ENCODE measurements at regions not wholly inside any gene's neighbourhood (a gene's known extent, or its start where the extent isn't known, plus 50 kb on each side); places are given as distances from the start of the nearest gene placed in this dataset.

DNA sequence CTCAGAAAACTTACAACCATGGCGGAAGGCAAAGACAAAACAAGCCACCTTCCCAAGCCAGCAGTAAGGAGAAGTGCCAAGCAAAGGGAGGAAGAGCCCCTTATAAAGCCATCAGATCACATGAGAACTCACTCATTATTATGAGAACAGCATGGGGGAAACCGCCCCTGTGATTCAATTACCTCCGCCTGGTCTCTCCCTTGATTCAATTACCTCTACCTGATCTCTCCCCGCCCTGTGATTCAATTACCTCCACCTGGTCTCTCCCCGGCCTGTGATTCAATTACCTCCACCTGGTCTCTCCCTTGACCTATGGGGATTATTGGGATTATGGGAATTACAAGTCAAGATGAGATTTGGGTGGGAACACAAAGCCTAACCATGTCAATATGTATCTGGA, 467.3 kb upstream of the FTMT start:
- Histone ChIP-seq H3K4me1 (no peaks in the 10 kb centered on the region), H3K9me3 (no peaks in the 10 kb centered on the region), H3K4me3 (ENCODE audit: low read depth, low read length) (no peak overlapping the region), H3K27me3 (no peaks in the 10 kb centered on the region), H3K36me3 (no peaks in the 10 kb centered on the region)
- TF ChIP-seq, protein P1, sequence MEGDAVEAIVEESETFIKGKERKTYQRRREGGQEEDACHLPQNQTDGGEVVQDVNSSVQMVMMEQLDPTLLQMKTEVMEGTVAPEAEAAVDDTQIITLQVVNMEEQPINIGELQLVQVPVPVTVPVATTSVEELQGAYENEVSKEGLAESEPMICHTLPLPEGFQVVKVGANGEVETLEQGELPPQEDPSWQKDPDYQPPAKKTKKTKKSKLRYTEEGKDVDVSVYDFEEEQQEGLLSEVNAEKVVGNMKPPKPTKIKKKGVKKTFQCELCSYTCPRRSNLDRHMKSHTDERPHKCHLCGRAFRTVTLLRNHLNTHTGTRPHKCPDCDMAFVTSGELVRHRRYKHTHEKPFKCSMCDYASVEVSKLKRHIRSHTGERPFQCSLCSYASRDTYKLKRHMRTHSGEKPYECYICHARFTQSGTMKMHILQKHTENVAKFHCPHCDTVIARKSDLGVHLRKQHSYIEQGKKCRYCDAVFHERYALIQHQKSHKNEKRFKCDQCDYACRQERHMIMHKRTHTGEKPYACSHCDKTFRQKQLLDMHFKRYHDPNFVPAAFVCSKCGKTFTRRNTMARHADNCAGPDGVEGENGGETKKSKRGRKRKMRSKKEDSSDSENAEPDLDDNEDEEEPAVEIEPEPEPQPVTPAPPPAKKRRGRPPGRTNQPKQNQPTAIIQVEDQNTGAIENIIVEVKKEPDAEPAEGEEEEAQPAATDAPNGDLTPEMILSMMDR (IDR thresholded peaks at IDR 0.05; ENCODE audit: low read depth, low read length), result no peak
- peak; percentile 45 for DNase-seq

DNA sequence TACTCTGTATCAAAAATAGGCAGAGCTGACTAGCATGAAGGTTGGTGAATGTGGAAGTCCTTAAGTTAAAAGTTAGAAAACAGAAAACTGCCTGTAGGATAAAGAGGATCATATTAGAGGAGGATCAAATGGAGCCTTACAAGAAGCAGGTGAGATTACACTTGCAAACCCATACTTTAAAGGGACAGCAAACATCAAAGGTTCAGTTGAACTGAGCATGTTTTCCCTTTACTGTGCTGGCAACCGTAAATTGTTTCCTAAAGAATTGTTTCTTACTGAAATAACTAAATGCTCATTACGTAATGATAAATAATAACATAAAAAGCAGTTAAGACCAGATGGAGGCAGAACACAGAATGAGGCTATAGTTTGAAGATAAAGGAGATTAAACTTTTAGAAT, 465.3 kb upstream of the FTMT start:
- Histone ChIP-seq H3K4me1 (no peaks in the 10 kb centered on the region), H3K36me3 (no peaks in the 10 kb centered on the region), H3K27me3 (no peaks in the 10 kb centered on the region), H3K9me3 (no peaks in the 10 kb centered on the region), H3K4me3 (ENCODE audit: low read depth, low read length) (no peak overlapping the region)
- DNase-seq, result no peak
- TF ChIP-seq, protein P1 (IDR thresholded peaks at IDR 0.05; ENCODE audit: low read depth, low read length), result no peak

- H3K4me1 ChIP-seq, result no peaks in the 10 kb centered on the region; the same call in 1 of the 2 replicates
- H3K9me3 ChIP-seq, result no peaks in the 10 kb centered on the region
- H3K4me3 ChIP-seq (ENCODE audit: low read depth, low read length), result no peak overlapping the region
- TF ChIP-seq, protein P1 (IDR thresholded peaks at IDR 0.05; ENCODE audit: low read depth, low read length), result no peak
- DNase-seq, result no peak
- H3K27me3 ChIP-seq, result no peaks in the 10 kb centered on the region
- H3K36me3 ChIP-seq, result no peaks in the 10 kb centered on the region
Measured at GRCh38 chr5:121396716-121397115, 455.0 kb upstream of the FTMT start.

- TF ChIP-seq, protein P1 (IDR thresholded peaks at IDR 0.05; ENCODE audit: low read depth, low read length), result no peak
- Histone ChIP-seq H3K9me3 (no peaks in the 10 kb centered on the region), H3K4me3 (ENCODE audit: low read depth, low read length) (no peak overlapping the region), H3K4me1 (no peaks in the 10 kb centered on the region), H3K27me3 (no peaks in the 10 kb centered on the region), H3K36me3 (no peaks in the 10 kb centered on the region)
- no peak for DNase-seq
Measured at GRCh38 chr5:121399879-121400278, 451.8 kb upstream of the FTMT start.

- Histone ChIP-seq H3K4me1 (no peaks in the 10 kb centered on the region), H3K9me3 (no peaks in the 10 kb centered on the region), H3K27me3 (no peaks in the 10 kb centered on the region), H3K36me3 (no peaks in the 10 kb centered on the region), H3K4me3 (ENCODE audit: low read depth, low read length) (no peak overlapping the region)
- TF ChIP-seq, protein P1 (IDR thresholded peaks at IDR 0.05; ENCODE audit: low read depth, low read length), result no peak
- DNase-seq, result no peak
Measured at GRCh38 chr5:121408778-121409177, 442.9 kb upstream of the FTMT start.

GRCh38 chr5:121415270-121415669, 436.4 kb upstream of the FTMT start:
- Histone ChIP-seq H3K4me3 (ENCODE audit: low read depth, low read length) (no peak overlapping the region), H3K9me3 (no peaks in the 10 kb centered on the region), H3K36me3 (no peaks in the 10 kb centered on the region), H3K4me1 (no peaks in the 10 kb centered on the region), H3K27me3 (no peaks in the 10 kb centered on the region)
- TF ChIP-seq, protein P1 (IDR thresholded peaks at IDR 0.05; ENCODE audit: low read depth, low read length), result no peak
- DNase-seq, result no peak
